Pancreas (tissue), 10 donors: ENCODE measurements at regions not wholly inside any gene's neighbourhood (a gene's known extent, or its start where the extent isn't known, plus 50 kb on each side); places are given as distances from the start of the nearest gene placed in this dataset.

Experiments used
- ATAC-seq, 4 donors: fragments of 200-7000 bp; cut with Tn5 transposase; one replicate each; pipeline versions ENCODE4 v1.8.0 to v1.9.1; 2020; ENCODE audit warnings: mild to moderate bottlenecking in 4 of 4, moderate library complexity in 4 of 4
- DNase-seq, 6 donors: peaks; one replicate each; pipeline ENCODE4 v3.0.0-alpha.2; 2020
- FAIRE-seq: peaks from 2 replicates; lab custom pipeline; 2012; peaks lifted over from hg19 to GRCh38; lab: Jason Lieb, UNC
- H3K27ac ChIP-seq, 4 donors: fragments of 200-600 bp; sonication (generic); 1 replicate in 3 of 4; 2 replicates in 1 of 4; pipeline versions ENCODE4 v1.5.0 to v1.8.0; 2020
- H3K27me3 ChIP-seq, 4 donors: fragments of 200-600 bp; one replicate each; pipeline ENCODE4 v1.8.0; 2021
- H3K36me3 ChIP-seq, 3 donors: fragments of 200-600 bp; sonication (generic) in 1 of 3; one replicate each; pipeline versions ENCODE4 v1.5.0 to v1.8.0; 2020 to 2021
- H3K4me1 ChIP-seq, 3 donors: fragments of 200-600 bp; one replicate each; pipeline ENCODE4 v1.8.0; 2021
- H3K4me3 ChIP-seq, 4 donors: fragments of 200-600 bp; sonication (generic) in 2 of 4; one replicate each; pipeline versions ENCODE4 v1.5.0 to v1.8.0; 2020 to 2021
- H3K9me3 ChIP-seq, 4 donors: fragments of 200-600 bp; one replicate each; pipeline ENCODE4 v1.8.0; 2021
- WGBS, 2 donors: extraction: QIAGEN DNeasy Blood & Tissue Kit; methylation state at CpG; one replicate each; pipeline ENCODE4 v1.1.7; 2013; 5-methylcytosine and 5-hydroxymethylcytosine counted together
- intact Hi-C, 3 donors: fragments of 100-400 bp; cut with DNase I; formaldehyde crosslinking; loops; one replicate each; pipeline versions ENCODE4 v1.11.1 to v1.14.2; 2022
- TF ChIP-seq, protein P1 (sequence below), 4 donors: fragments of 200-600 bp; sonication (generic) in 3 of 4; IDR thresholded peaks; one replicate each; pipeline versions ENCODE4 v1.5.0 to v1.8.0; 2021; ENCODE audit warnings: antibody characterized with exemption in 4 of 4
- donor health status: healthy with polysubstance abuse.
- donor health status: DM: no; HTN: no; CAD: no; lungs with moderate emphysema.
- donor health status: DM: no; HTN: no; CAD: no.
- donor health status: control.
- donor health status: control.
- donor health status: Bipolar disorder and iron deficiency.
- donor health status: DM: yes; HTN: yes; CAD: no.
- donor health status: DM: no; HTN: no; CAD: no.
- donor health status: DM: no; HTN: no; CAD: no.
- donor health status: DM: yes; HTN: yes; CAD: no.

DNA sequence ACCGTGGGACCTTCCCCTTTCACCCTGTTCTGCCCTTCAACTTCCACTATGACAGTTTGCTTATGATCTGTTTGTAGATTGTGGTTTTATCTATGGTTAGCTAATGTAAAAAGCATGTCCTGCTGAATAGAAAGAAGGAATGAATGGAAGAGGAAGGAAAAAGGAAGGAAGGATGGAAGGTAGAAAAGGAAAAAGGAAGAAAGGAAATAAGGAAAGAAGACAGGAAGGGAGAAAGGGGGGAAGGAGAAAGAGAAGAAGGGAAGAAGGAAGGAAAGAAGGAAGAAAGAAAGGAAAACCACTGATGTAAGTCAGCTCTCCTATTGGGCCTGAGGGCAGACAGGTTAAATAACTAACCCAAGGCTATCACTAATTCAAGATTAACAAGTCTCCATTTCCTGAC, 319.1 kb upstream of the KLF3 start:
- ATAC-seq (no peak), FAIRE-seq (no peak), DNase-seq (no peak)
- Histone ChIP-seq H3K36me3 (no peaks in the 10 kb centered on the region), H3K4me1 (no peaks in the 10 kb centered on the region), H3K9me3 (no peaks in the 10 kb centered on the region), H3K27ac (no peak overlapping the region), H3K27me3 (no peaks in the 10 kb centered on the region), H3K4me3 (no peak overlapping the region)
- intact Hi-C loops, result no loop called here
- WGBS, 2 donors, result 48 to 57% methylated on average over 1 of the region's 1 CpG
- TF ChIP-seq, protein P1, sequence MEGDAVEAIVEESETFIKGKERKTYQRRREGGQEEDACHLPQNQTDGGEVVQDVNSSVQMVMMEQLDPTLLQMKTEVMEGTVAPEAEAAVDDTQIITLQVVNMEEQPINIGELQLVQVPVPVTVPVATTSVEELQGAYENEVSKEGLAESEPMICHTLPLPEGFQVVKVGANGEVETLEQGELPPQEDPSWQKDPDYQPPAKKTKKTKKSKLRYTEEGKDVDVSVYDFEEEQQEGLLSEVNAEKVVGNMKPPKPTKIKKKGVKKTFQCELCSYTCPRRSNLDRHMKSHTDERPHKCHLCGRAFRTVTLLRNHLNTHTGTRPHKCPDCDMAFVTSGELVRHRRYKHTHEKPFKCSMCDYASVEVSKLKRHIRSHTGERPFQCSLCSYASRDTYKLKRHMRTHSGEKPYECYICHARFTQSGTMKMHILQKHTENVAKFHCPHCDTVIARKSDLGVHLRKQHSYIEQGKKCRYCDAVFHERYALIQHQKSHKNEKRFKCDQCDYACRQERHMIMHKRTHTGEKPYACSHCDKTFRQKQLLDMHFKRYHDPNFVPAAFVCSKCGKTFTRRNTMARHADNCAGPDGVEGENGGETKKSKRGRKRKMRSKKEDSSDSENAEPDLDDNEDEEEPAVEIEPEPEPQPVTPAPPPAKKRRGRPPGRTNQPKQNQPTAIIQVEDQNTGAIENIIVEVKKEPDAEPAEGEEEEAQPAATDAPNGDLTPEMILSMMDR (IDR thresholded peaks at IDR 0.05), result no peak

DNA sequence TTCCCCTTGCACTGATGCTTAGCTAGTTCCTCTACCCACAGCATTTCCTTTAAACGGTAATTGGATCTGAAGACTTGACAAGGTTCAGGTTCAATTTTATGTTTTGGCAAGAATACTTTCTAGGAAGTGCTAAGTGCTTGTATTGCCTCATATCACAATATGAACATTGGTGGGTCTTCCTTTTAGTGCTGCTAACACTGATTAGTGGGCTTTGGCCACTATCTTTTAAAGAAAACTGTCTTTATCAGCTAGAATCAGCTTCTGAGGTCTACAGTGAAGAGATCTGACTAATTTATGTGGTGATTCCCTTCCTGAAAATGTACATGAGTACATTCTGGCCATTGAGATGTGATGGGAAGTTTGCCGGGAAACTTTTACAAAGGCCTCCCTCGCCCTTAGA, 316.7 kb upstream of the KLF3 start:
- intact Hi-C loops, result no loop called here
- no peaks in the 10 kb centered on the region for H3K4me1 ChIP-seq
- no peaks in the 10 kb centered on the region for H3K36me3 ChIP-seq
- H3K9me3 ChIP-seq, result no peaks in the 10 kb centered on the region
- DNase-seq, result no peak
- no peak for FAIRE-seq
- ATAC-seq, result no peak
- TF ChIP-seq, protein P1 (IDR thresholded peaks at IDR 0.05), result no peak
- no peaks in the 10 kb centered on the region for H3K27me3 ChIP-seq
- no peak overlapping the region for H3K4me3 ChIP-seq
- H3K27ac ChIP-seq, result no peak overlapping the region
- WGBS, 2 donors, result 73 to 88% methylated on average over 3 of the region's 3 CpGs

DNA sequence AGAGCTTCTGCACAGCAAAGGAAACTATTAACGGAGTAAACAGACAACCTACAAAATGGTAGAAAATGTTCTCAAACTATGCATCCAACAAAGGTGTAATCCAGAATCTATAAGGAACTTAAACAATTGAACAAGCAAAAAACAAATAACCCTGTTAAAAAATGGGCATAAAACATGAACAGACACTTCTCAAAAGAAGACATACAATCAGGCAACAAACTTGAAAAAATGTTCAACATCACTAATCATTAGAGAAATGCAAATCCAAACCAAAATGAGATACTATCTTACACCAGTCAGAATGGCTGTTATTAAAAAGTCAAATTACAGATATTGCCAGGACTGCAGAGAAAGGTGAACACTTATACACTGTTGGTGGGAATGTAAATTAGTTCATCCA, 309.6 kb upstream of the KLF3 start:
- 77 to 95% methylated on average over 1 of the region's 1 CpG for WGBS, 2 donors
- no peaks in the 10 kb centered on the region for H3K27me3 ChIP-seq

DNA sequence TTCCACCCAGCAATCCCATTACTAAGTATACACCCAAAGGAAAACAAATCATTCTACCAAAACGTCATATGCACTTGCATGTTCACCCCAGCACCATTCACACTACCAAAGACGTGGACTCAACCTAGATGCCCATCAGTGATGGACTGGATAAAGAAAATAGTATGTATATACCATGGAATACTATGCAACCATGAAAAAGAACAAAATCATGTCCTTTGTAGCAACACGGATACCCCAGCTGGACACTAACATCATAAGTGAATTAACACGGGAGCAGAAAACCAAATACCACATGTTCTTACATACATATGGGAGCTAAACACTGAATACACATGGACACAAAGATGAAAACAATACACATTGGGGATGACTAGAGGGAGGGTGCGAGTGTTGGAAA, 309.1 kb upstream of the KLF3 start:
- H3K4me3 ChIP-seq, result no peak overlapping the region
- H3K4me1 ChIP-seq, result no peaks in the 10 kb centered on the region
- no peaks in the 10 kb centered on the region for H3K27me3 ChIP-seq
- ATAC-seq (no peak), FAIRE-seq (no peak), DNase-seq (no peak)
- TF ChIP-seq, protein P1 (IDR thresholded peaks at IDR 0.05), result no peak
- no peaks in the 10 kb centered on the region for H3K36me3 ChIP-seq
- WGBS, 2 donors, result 77 to 84% methylated on average over 5 of the region's 5 CpGs
- H3K27ac ChIP-seq, result no peak overlapping the region
- no peaks in the 10 kb centered on the region for H3K9me3 ChIP-seq
- intact Hi-C loops, result no loop called here

More for the DNA sequence above, 309.6 kb upstream of the KLF3 start:
- H3K36me3 ChIP-seq, result no peaks in the 10 kb centered on the region
- H3K27ac ChIP-seq, result no peak overlapping the region
- H3K9me3 ChIP-seq, result no peaks in the 10 kb centered on the region
- TF ChIP-seq, protein P1 (IDR thresholded peaks at IDR 0.05), result no peak
- FAIRE-seq, result no peak
- DNase-seq, result no peak
- no peaks in the 10 kb centered on the region for H3K4me1 ChIP-seq
- intact Hi-C loops, result no loop called here
- H3K4me3 ChIP-seq, result no peak overlapping the region
- no peak for ATAC-seq

DNA sequence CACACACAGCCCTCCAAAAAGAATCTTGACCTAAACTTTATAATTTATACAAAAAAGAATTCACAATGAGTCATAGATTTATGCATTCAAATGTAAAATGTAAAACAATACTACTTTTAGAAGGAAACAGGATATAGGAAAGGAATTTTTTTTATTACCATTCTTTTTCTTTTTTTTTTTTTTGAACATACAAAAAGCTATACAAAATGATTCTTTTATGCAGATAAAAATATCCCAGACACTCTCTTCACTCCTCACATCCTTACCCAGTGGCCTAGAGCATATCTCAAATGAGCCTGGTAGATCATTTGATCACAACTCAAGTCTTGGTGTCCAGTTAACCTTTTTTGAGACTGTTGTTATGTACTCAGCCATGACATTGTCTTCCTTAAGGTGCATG, 307.3 kb upstream of the KLF3 start:
- no peak overlapping the region for H3K27ac ChIP-seq
- DNase-seq (no peak), ATAC-seq (no peak), FAIRE-seq (no peak)
- no peaks in the 10 kb centered on the region for H3K27me3 ChIP-seq
- H3K4me3 ChIP-seq, result no peak overlapping the region
- intact Hi-C loops, result no loop called here
- H3K36me3 ChIP-seq, result no peaks in the 10 kb centered on the region
- TF ChIP-seq, protein P1 (IDR thresholded peaks at IDR 0.05), result no peak
- H3K9me3 ChIP-seq, result no peaks in the 10 kb centered on the region
- H3K4me1 ChIP-seq, result no peaks in the 10 kb centered on the region
